Omental fat pad (tissue), 3 donors: ENCODE measurements at regions not wholly inside any gene's neighbourhood (a gene's known extent, or its start where the extent isn't known, plus 50 kb on each side); places are given as distances from the start of the nearest gene placed in this dataset.
"Not testable (repeated sequence)": the region's sequence is repeated elsewhere in the genome, so short reads cannot be mapped to it uniquely, and the experiment has no call there.

Experiments used
- ATAC-seq: fragments of 150-250 bp; one replicate; pipeline ENCODE4 v1.9.1; 2016; ENCODE audit warnings: mild to moderate bottlenecking, moderate library complexity; ENCODE audit not compliant: low FRiP score
- DNase-seq: peaks from one replicate; pipeline ENCODE4 v3.0.0-alpha.2; 2019; ENCODE audit warnings: low spot score
- CTCF ChIP-seq, 3 donors: fragments of 450-650 bp; IDR thresholded peaks; one replicate each; pipeline ENCODE4 v1.5.1; 2016 to 2017; ENCODE audit warnings: antibody characterized with exemption in 3 of 3, mild to moderate bottlenecking in 3 of 3, moderate library complexity in 2 of 3

GRCh38 chr4:101630319-101630986, 160.1 kb upstream of the BANK1 start:
- ATAC-seq, result no peak
- DNase-seq, result no peak
- no peak for TF ChIP-seq CTCF (IDR thresholded peaks at IDR 0.05)

GRCh38 chr4:101621120-101621519, 169.4 kb upstream of the BANK1 start:
- no peak for TF ChIP-seq CTCF (IDR thresholded peaks at IDR 0.05)
- ATAC-seq (peak; percentile 48), DNase-seq (no peak)

- no peak for TF ChIP-seq CTCF (IDR thresholded peaks at IDR 0.05)
- ATAC-seq (no peak), DNase-seq (no peak)
Observed at GRCh38 chr4:101615652-101616051, 174.9 kb upstream of the BANK1 start.

GRCh38 chr4:101606989-101607388, 183.5 kb upstream of the BANK1 start:
- not testable (repeated sequence) for ATAC-seq, DNase-seq

GRCh38 chr4:101604976-101605375, 185.6 kb upstream of the BANK1 start:
- TF ChIP-seq CTCF (IDR thresholded peaks at IDR 0.05), result no peak
- ATAC-seq (no peak), DNase-seq (no peak)

GRCh38 chr4:101600287-101600686, 190.2 kb upstream of the BANK1 start:
- DNase-seq (no peak), ATAC-seq (no peak)
- TF ChIP-seq CTCF (IDR thresholded peaks at IDR 0.05), result no peak

GRCh38 chr4:101599620-101600019, 190.9 kb upstream of the BANK1 start:
- TF ChIP-seq CTCF (IDR thresholded peaks at IDR 0.05), result no peak
- DNase-seq (no peak), ATAC-seq (peak; percentile 23)
